DND-41 (cell line): ENCODE measurements at regions not wholly inside any gene's neighbourhood (a gene's known extent, or its start where the extent isn't known, plus 50 kb on each side); places are given as distances from the start of the nearest gene placed in this dataset.

Experiments
- ATAC-seq: fragments of 200-7000 bp; cut with Tn5 transposase; 3 replicates; pipeline ENCODE4 v1.9.1; 2021; ENCODE audit warnings: low read depth; ENCODE audit not compliant: insufficient read depth
- DNase-seq: peaks from one replicate; pipeline ENCODE4 v3.0.0-alpha.2; 2020
- H2AFZ ChIP-seq: 2 replicates; pipeline ENCODE4 v1.6.0; 2012; ENCODE audit warnings: low read depth, low read length
- H3K27ac ChIP-seq: 2 replicates; pipeline ENCODE4 v1.5.1; 2012; ENCODE audit warnings: low read length, inconsistent platforms
- H3K27me3 ChIP-seq: fragments of 200-600 bp; sonication (generic); 2 replicates; pipeline ENCODE4 v1.6.0; 2012; ENCODE audit warnings: low read length, mild to moderate bottlenecking, inconsistent platforms; ENCODE audit not compliant: insufficient read depth, poor library complexity
- H3K36me3 ChIP-seq: 2 replicates; pipeline ENCODE4 v1.5.1; 2012; ENCODE audit warnings: low read length, inconsistent platforms; ENCODE audit not compliant: insufficient read depth
- H3K4me1 ChIP-seq: 2 replicates; pipeline ENCODE4 v1.5.1; 2012; ENCODE audit warnings: mild to moderate bottlenecking, low read length; ENCODE audit not compliant: insufficient read depth
- H3K4me2 ChIP-seq: 2 replicates; pipeline ENCODE4 v1.6.0; 2012; ENCODE audit warnings: mild to moderate bottlenecking, moderate library complexity, low read length, inconsistent platforms; ENCODE audit not compliant: insufficient read depth
- H3K4me3 ChIP-seq, 2 experiments: fragments of 200-600 bp in 1 of 2; shearing (Covaris generic) in 1 of 2; 2 replicates each; pipeline ENCODE4 v1.5.1; 2012 to 2016; ENCODE audit warnings: inconsistent platforms in 2 of 2, low read length in 2 of 2, mild to moderate bottlenecking in 2 of 2, low read depth in 1 of 2, moderate library complexity in 1 of 2
- H3K79me2 ChIP-seq: 2 replicates; pipeline ENCODE4 v1.6.0; 2012; ENCODE audit warnings: low read length, inconsistent platforms; ENCODE audit not compliant: insufficient read depth
- H3K9ac ChIP-seq: 2 replicates; pipeline ENCODE4 v1.6.0; 2012; ENCODE audit warnings: low read depth, mild to moderate bottlenecking, inconsistent platforms, low read length, moderate library complexity
- H3K9me3 ChIP-seq: 2 replicates; pipeline ENCODE4 v1.5.1; 2012; ENCODE audit warnings: low read length, moderate library complexity, mild to moderate bottlenecking, inconsistent platforms; ENCODE audit not compliant: insufficient read depth, severe bottlenecking
- H4K20me1 ChIP-seq: 2 replicates; pipeline ENCODE4 v1.6.0; 2012; ENCODE audit warnings: low read length; ENCODE audit not compliant: insufficient read depth
- EZH2 ChIP-seq: IDR thresholded peaks from 3 replicates; pipeline ENCODE4 v1.6.1; 2012; ENCODE audit warnings: borderline replicate concordance, low read depth, mild to moderate bottlenecking, moderate library complexity, low read length, inconsistent platforms; ENCODE audit not compliant: severe bottlenecking
- TF ChIP-seq, protein P1 (sequence below): IDR thresholded peaks from 2 replicates; pipeline ENCODE4 v1.5.1; 2012; ENCODE audit warnings: borderline replicate concordance, low read length, moderate library complexity, mild to moderate bottlenecking; ENCODE audit not compliant: poor library complexity, severe bottlenecking; ENCODE audit errors: extremely low read depth

- Histone ChIP-seq H3K79me2 (no peaks in the 10 kb centered on the region), H3K9ac (no peak overlapping the region), H3K9me3 (no peaks in the 10 kb centered on the region), H4K20me1 (no peaks in the 10 kb centered on the region), H2AFZ (no peak overlapping the region), H3K27me3 (no peaks in the 10 kb centered on the region), H3K27ac (no peak overlapping the region), H3K4me3 (no peak overlapping the region), H3K4me1 (no peaks in the 10 kb centered on the region), H3K36me3 (no peaks in the 10 kb centered on the region), H3K4me2 (no peak overlapping the region)
- no peak for TF ChIP-seq EZH2
- TF ChIP-seq, protein P1, sequence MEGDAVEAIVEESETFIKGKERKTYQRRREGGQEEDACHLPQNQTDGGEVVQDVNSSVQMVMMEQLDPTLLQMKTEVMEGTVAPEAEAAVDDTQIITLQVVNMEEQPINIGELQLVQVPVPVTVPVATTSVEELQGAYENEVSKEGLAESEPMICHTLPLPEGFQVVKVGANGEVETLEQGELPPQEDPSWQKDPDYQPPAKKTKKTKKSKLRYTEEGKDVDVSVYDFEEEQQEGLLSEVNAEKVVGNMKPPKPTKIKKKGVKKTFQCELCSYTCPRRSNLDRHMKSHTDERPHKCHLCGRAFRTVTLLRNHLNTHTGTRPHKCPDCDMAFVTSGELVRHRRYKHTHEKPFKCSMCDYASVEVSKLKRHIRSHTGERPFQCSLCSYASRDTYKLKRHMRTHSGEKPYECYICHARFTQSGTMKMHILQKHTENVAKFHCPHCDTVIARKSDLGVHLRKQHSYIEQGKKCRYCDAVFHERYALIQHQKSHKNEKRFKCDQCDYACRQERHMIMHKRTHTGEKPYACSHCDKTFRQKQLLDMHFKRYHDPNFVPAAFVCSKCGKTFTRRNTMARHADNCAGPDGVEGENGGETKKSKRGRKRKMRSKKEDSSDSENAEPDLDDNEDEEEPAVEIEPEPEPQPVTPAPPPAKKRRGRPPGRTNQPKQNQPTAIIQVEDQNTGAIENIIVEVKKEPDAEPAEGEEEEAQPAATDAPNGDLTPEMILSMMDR: no peak
- DNase-seq (no peak), ATAC-seq (no peak)
These were observed 95.5 kb upstream of the PROX1 start for GRCh38 chr1:213891989-213892902.

DNA sequence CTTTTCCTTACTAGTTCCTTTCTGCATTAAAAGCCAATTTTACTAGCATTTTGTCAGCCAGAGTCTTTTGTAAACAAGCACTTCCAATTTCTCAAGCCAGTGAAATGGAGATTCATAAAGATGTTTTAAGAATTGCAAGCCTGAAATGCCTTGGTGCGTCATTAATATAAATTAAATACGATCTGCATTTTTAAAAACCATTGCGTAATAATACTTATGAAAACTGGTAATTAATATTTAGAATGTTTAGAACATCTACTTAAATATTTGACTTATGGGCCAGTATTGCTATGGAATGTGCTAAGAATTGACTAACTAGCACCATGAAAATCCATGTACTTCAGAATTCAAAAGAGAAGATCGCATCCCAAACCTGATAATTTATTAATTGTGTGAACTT lies 89.1 kb upstream of the PROX1 start:
- Histone ChIP-seq H3K27ac (no peak overlapping the region), H3K79me2 (no peaks in the 10 kb centered on the region), H3K4me2 (no peak overlapping the region), H3K9me3 (no peaks in the 10 kb centered on the region), H3K27me3 (no peaks in the 10 kb centered on the region), H4K20me1 (no peaks in the 10 kb centered on the region), H2AFZ (no peak overlapping the region), H3K36me3 (no peaks in the 10 kb centered on the region), H3K9ac (no peak overlapping the region), H3K4me1 (no peaks in the 10 kb centered on the region), H3K4me3 (no peak overlapping the region)
- TF ChIP-seq, protein P1: no peak
- TF ChIP-seq EZH2: no peak
- ATAC-seq: no peak
- no peak for DNase-seq

DNA sequence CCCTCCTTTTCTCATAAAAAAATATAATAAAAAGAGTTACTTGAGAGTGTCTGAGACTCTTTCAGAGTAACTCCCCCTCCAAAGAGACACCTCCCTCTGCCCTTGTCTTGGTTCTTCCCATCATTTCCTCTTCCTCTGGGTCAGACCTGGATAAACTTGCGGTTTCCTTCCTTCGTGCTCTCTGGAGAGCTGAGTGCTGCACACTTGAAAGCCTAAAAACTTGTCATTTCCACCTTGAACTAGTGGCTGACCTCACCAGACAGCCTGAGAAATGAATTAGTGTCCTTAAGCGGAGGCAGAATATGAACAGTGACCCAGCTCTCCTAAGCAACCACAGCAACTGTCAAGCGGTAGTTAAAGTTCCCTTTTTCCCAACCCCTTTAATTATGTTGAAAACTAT lies 88.4 kb upstream of the PROX1 start:
- TF ChIP-seq, protein P1: no peak
- no peak for TF ChIP-seq EZH2
- Histone ChIP-seq H2AFZ (no peak overlapping the region), H4K20me1 (no peaks in the 10 kb centered on the region), H3K27me3 (no peaks in the 10 kb centered on the region), H3K9me3 (no peaks in the 10 kb centered on the region), H3K27ac (no peak overlapping the region), H3K4me1 (no peaks in the 10 kb centered on the region), H3K79me2 (no peaks in the 10 kb centered on the region), H3K4me3 (no peak overlapping the region), H3K36me3 (no peaks in the 10 kb centered on the region), H3K9ac (no peak overlapping the region), H3K4me2 (no peak overlapping the region)
- ATAC-seq (no peak), DNase-seq (no peak)
